Effector memory CD4-positive, alpha-beta T cell (primary cell): ENCODE measurements at regions not wholly inside any gene's neighbourhood (a gene's known extent, or its start where the extent isn't known, plus 50 kb on each side); places are given as distances from the start of the nearest gene placed in this dataset.

Experiments
- DNase-seq, 3 donors: peaks; one replicate each; pipeline ENCODE4 v3.0.0-alpha.2; 2020
- H3K27ac ChIP-seq: 2 replicates; pipeline ENCODE4 v1.7.0; 2013; ENCODE audit warnings: mild to moderate bottlenecking, low read length, moderate library complexity; ENCODE audit not compliant: insufficient read depth, poor library complexity, severe bottlenecking
- H3K27me3 ChIP-seq: replicated peaks from 2 replicates; pipeline ENCODE4 v1.7.0; 2013; ENCODE audit warnings: mild to moderate bottlenecking, low read length; ENCODE audit not compliant: insufficient read depth, control insufficient read depth, poor library complexity, severe bottlenecking
- H3K36me3 ChIP-seq: 2 replicates; pipeline ENCODE4 v1.7.0; 2013; ENCODE audit warnings: mild to moderate bottlenecking, low read length, moderate library complexity; ENCODE audit not compliant: control insufficient read depth, insufficient read depth
- H3K4me1 ChIP-seq: 2 replicates; pipeline ENCODE4 v1.7.0; 2013; ENCODE audit warnings: low read length, mild to moderate bottlenecking; ENCODE audit not compliant: control insufficient read depth, insufficient read depth, poor library complexity, severe bottlenecking
- H3K4me3 ChIP-seq: 2 replicates; pipeline ENCODE4 v1.7.0; 2013; ENCODE audit warnings: low read length, low read depth, mild to moderate bottlenecking; ENCODE audit not compliant: insufficient read depth, poor library complexity, severe bottlenecking
- H3K9me3 ChIP-seq: 2 replicates; pipeline ENCODE4 v1.7.0; 2013; ENCODE audit warnings: mild to moderate bottlenecking, low read length, moderate library complexity; ENCODE audit not compliant: control insufficient read depth

DNA sequence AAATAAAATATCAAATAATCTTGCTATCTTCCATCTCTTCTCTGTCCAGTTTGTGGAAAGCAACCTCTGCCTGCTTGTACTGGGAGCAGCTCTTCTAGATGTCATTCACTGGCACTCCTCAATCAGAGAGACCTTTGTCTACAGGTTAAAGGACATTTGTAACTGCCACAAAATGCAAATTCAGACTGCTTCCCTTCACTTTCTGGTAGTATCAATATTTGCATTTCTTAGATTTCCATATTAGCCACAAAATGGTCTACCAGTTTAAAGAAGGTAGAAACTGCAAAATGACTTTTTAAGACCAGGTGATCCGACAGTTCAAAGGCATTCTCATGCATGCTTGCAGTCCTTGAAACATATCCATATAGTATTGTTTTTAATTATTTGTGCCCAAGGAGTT lies 51.7 kb upstream of the RCN1 start:
- Histone ChIP-seq H3K4me1 (no peaks in the 10 kb centered on the region), H3K27ac (no peak overlapping the region), H3K36me3 (no peaks in the 10 kb centered on the region), H3K9me3 (no peaks in the 10 kb centered on the region), H3K27me3 (no peaks in the 10 kb centered on the region), H3K4me3 (no peak overlapping the region)
- DNase-seq = no peak

DNA sequence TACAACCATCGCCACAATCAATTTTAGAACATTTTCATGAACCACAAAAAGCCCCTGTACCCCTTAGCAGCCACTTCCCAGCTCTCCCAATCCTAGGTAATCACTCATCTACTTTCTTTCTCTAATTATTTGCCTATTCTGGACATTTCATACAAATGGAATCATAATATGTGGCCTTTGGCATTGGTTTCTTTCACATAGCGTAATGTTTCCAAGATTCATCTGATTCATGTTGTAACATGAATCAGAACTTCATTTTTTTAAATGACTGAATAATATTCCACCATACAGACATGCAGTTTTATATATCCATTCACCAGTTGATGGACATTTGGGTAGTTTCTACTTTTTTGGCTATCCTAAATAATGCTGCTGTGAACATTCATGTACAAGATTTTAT lies 56.2 kb upstream of the RCN1 start:
- H3K4me3 ChIP-seq = no peak overlapping the region
- no peak overlapping the region for H3K27ac ChIP-seq
- H3K9me3 ChIP-seq = no peaks in the 10 kb centered on the region
- no peaks in the 10 kb centered on the region for H3K27me3 ChIP-seq
- no peaks in the 10 kb centered on the region for H3K4me1 ChIP-seq
- H3K36me3 ChIP-seq = no peaks in the 10 kb centered on the region
- no peak for DNase-seq

DNA sequence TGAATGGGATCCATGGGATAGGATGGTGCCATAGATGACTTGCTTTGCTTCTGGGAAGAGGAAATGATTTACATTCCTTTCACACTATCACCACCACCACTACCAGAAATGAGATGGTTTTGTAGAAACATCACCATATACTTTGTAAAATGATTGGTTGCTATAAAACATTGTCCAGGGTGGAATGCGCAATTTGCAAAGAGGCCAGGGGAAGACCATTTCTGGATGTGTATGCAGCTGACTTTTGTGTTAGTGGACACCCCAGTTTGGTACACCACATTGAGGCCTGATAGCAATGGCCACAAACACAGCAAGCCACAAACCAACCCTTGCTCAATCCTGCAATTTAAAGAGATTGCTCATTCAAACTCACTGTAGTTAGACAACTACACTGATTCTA lies 56.7 kb upstream of the RCN1 start:
- H3K36me3 ChIP-seq = no peaks in the 10 kb centered on the region
- H3K4me3 ChIP-seq = no peak overlapping the region
- H3K9me3 ChIP-seq = no peaks in the 10 kb centered on the region
- H3K4me1 ChIP-seq = no peaks in the 10 kb centered on the region
- DNase-seq = no peak
- no peak overlapping the region for H3K27ac ChIP-seq
- H3K27me3 ChIP-seq = no peaks in the 10 kb centered on the region

DNA sequence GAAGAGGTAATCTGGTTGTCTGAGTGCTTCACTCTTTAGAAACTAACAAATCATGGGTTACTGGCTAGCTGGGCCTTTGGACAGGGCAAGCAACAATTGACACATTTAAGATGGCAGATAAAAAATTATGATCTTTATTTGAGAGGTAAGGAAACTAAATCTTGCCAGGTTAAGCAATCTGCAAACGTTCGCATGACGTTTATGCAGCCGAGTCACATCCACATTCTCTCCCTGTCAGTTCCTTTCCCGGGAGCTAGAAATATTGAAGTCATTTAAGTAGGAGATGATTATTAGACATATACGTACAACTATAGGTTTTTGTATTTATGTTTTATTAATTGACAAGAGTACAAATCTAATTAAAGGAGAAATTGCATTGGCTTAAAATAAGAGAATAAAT lies 57.4 kb upstream of the RCN1 start:
- no peaks in the 10 kb centered on the region for H3K9me3 ChIP-seq
- no peaks in the 10 kb centered on the region for H3K27me3 ChIP-seq
- no peak for DNase-seq
- H3K36me3 ChIP-seq = no peaks in the 10 kb centered on the region
- H3K4me3 ChIP-seq = no peak overlapping the region
- H3K27ac ChIP-seq = no peak overlapping the region
- no peaks in the 10 kb centered on the region for H3K4me1 ChIP-seq

DNA sequence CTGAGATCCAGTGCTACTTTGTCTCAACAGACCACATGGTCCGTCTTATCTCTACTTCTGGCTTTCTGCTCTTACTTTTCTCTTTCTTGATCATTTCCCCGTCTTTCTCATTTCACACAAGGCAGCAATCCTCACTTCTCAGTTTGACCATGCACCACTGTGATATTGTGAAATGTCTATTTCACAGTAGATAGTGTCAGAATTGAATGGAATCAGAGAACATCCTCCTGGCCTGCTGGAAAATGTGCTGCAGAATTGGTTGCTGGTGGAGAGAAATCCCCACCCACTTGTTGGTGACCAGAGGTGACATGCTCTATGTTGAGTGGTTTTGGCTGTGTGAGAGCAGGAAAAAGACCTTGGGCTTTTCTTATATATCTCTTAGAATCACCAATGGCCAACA lies 57.8 kb upstream of the RCN1 start:
- no peak overlapping the region for H3K4me3 ChIP-seq
- no peaks in the 10 kb centered on the region for H3K4me1 ChIP-seq
- no peaks in the 10 kb centered on the region for H3K9me3 ChIP-seq
- H3K27ac ChIP-seq = no peak overlapping the region
- no peaks in the 10 kb centered on the region for H3K36me3 ChIP-seq
- DNase-seq = no peak
- H3K27me3 ChIP-seq = no peaks in the 10 kb centered on the region

DNA sequence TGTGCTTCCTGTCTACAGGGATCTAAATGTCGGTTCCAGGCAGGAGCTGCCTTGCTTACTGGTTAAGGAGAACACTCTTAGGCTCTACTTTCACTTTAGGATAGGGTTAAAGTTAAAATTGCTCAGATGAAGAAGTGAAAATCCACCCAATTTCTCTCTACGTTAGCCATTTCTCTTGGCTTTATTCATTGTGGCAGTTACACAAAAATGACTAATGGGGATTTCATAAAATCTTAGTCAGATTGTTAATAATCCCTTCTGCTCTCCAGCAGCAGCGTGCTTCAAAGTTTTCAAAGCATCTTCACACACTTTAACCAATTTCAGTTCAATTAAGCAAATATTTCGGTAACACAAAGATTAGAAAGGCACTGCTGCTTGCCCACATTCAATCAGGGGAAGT lies 58.4 kb upstream of the RCN1 start:
- Histone ChIP-seq H3K9me3 (no peaks in the 10 kb centered on the region), H3K4me3 (no peak overlapping the region), H3K27me3 (no peaks in the 10 kb centered on the region), H3K27ac (no peak overlapping the region), H3K36me3 (no peaks in the 10 kb centered on the region), H3K4me1 (no peaks in the 10 kb centered on the region)
- no peak for DNase-seq

DNA sequence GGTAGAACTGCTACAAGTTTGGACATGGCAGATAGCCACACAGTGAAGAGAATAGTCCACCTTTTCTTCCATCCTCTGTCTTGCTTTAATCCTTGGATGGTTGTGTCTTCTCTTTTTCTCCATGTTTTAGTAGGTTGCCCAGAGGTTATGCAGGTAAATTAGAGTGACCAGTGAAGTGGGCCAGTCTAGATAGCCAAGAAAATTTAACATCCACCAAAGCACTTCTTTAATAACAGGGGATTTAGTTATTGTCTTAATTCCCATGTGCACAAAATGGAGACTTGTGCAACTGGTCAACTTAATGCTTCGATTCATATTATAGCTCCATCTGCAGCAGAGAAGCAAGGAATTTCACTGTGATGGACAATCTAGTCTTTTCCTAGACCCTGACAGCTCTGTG lies 58.8 kb upstream of the RCN1 start:
- H3K27me3 ChIP-seq = no peaks in the 10 kb centered on the region
- H3K4me1 ChIP-seq = no peaks in the 10 kb centered on the region
- no peak for DNase-seq
- no peaks in the 10 kb centered on the region for H3K9me3 ChIP-seq
- no peak overlapping the region for H3K4me3 ChIP-seq
- H3K36me3 ChIP-seq = no peaks in the 10 kb centered on the region
- no peak overlapping the region for H3K27ac ChIP-seq

DNA sequence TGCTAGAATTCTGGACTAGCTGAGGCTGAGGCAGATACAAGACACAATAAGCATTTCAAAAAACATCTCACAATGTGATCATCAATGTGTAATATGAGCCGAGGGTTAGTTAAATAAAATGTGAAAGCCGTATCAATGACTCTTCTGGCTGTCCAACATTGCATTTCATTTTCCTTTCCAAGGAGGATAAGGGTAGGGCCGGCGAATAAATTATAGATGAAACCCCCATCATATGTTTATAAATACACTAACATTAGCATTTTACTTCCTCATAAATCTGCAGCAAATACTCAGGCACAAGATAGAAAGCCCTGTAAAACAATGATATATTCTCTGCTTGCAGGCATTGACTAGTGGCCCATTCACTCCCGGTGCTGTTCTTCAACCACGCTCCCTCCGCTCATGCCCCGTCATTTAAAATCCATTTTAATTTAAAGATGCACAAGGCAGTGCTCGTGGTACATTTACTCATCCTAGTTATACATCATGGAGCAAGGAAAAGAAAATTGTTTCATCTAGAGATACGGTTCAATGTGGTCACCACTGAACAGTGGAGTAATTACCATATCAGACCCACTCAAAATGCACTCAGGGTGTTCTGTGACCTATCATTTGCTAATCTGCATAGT lies 59.9 kb upstream of the RCN1 start:
- no peaks in the 10 kb centered on the region for H3K27me3 ChIP-seq
- DNase-seq = no peak
- no peak overlapping the region for H3K4me3 ChIP-seq
- no peaks in the 10 kb centered on the region for H3K4me1 ChIP-seq
- H3K36me3 ChIP-seq = no peaks in the 10 kb centered on the region
- H3K27ac ChIP-seq = no peak overlapping the region
- H3K9me3 ChIP-seq = no peaks in the 10 kb centered on the region

DNA sequence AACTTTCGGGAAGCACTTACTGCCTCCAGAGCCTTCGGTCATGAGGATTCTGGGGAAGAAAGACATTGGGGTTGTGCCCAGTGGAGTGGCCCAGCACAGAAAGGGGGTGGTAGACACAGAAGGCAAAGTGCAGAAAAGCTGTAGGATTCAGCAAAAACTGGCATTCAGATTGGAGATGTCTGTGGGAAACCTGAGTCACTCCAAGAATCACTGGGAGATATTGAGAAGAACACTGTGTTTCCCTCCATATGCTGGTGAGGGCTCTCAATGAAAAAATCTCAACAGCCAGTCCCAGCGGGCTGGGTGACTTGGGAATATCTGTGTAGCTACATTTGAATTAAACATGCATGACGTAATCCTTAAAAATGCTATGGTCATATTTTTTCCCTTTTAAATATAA lies 61.2 kb upstream of the RCN1 start:
- Histone ChIP-seq H3K27me3 (no peaks in the 10 kb centered on the region), H3K27ac (no peak overlapping the region), H3K9me3 (no peaks in the 10 kb centered on the region), H3K36me3 (no peaks in the 10 kb centered on the region), H3K4me1 (no peaks in the 10 kb centered on the region), H3K4me3 (no peak overlapping the region)
- DNase-seq = no peak

DNA sequence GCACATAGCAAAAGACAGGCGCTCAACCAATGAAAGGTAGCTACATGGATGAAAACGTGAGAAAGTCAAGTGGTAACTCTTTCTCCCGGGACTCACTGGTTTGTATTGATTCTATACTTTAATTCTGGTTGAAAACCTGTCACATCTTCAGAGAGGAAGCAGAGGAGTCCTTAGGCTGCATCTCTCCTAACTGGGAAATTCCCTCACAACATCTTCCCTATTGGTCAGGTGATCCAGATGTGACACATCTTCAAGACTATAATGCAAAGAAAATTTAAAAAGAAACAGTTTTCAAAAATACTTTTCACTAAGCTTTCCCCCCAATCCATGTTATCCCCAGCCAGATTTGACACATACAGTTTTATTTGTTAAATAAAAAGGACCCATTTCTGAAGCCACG lies 62.7 kb upstream of the RCN1 start:
- H3K9me3 ChIP-seq = no peaks in the 10 kb centered on the region
- DNase-seq = no peak
- no peak overlapping the region for H3K4me3 ChIP-seq
- H3K36me3 ChIP-seq = no peaks in the 10 kb centered on the region
- no peak overlapping the region for H3K27ac ChIP-seq
- H3K27me3 ChIP-seq = no peaks in the 10 kb centered on the region
- H3K4me1 ChIP-seq = no peaks in the 10 kb centered on the region

DNA sequence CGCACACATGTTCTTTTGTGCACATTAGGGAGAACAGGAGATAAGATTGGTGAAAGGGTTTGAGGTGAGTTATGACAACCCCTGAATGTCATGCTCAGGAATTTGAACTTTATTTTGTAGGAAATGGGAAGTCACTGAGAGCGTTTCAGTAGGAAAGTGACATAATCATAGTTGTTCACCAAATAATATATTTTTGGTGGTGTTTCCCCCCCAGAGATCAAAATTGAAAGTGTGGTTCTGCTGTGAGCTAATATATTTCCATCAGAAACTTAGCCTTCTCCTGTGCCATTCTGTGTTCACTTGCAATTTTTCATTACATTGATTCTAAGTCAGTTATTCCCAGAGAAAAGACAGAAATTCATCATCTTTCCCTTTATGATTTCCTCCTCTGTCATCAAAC lies 64.1 kb upstream of the RCN1 start:
- H3K4me3 ChIP-seq = no peak overlapping the region
- no peak overlapping the region for H3K27ac ChIP-seq
- H3K9me3 ChIP-seq = no peaks in the 10 kb centered on the region
- no peaks in the 10 kb centered on the region for H3K27me3 ChIP-seq
- no peak for DNase-seq
- no peaks in the 10 kb centered on the region for H3K36me3 ChIP-seq
- no peaks in the 10 kb centered on the region for H3K4me1 ChIP-seq
